HG02884 (cell line): ENCODE measurements at regions not wholly inside any gene's neighbourhood (a gene's known extent, or its start where the extent isn't known, plus 50 kb on each side); places are given as distances from the start of the nearest gene placed in this dataset.
"Not testable (repeated sequence)": the region's sequence is repeated elsewhere in the genome, so short reads cannot be mapped to it uniquely, and the experiment has no call there.

Experiments used
- ATAC-seq: cut with Tn5 transposase; IDR thresholded peaks from one replicate; pipeline ENCODE4 v1.9.1; 2021; ENCODE audit warnings: mild to moderate bottlenecking, moderate library complexity; ENCODE audit not compliant: unreplicated experiment

GRCh38 chr6:102832021-102832420 lies 1438.5 kb downstream of the GRIK2 start:
- ATAC-seq = no peak

GRCh38 chr6:102820098-102820497 lies 1426.6 kb downstream of the GRIK2 start:
- no peak for ATAC-seq

GRCh38 chr6:102815207-102815606 lies 1421.7 kb downstream of the GRIK2 start:
- ATAC-seq = no peak

GRCh38 chr6:102813489-102814275 lies 1420.2 kb downstream of the GRIK2 start:
- ATAC-seq = no peak

GRCh38 chr6:102812242-102812641 lies 1418.7 kb downstream of the GRIK2 start:
- no peak for ATAC-seq

- ATAC-seq = not testable (repeated sequence)
These were observed 1415.5 kb downstream of the GRIK2 start for GRCh38 chr6:102808944-102809505.

GRCh38 chr6:102799051-102799450 lies 1405.5 kb downstream of the GRIK2 start:
- no peak for ATAC-seq

GRCh38 chr6:102798636-102799035 lies 1405.1 kb downstream of the GRIK2 start:
- ATAC-seq = no peak

GRCh38 chr6:102793752-102794151 lies 1400.2 kb downstream of the GRIK2 start:
- no peak for ATAC-seq

- no peak for ATAC-seq
These were observed 1380.8 kb downstream of the GRIK2 start for GRCh38 chr6:102774326-102774725.

- no peak for ATAC-seq
These were observed 1380.1 kb downstream of the GRIK2 start for GRCh38 chr6:102773636-102774035.

- no peak for ATAC-seq
These were observed 1373.5 kb downstream of the GRIK2 start for GRCh38 chr6:102766963-102767362.

- no peak for ATAC-seq
These were observed 1370.8 kb downstream of the GRIK2 start for GRCh38 chr6:102764317-102764716.

- ATAC-seq = no peak
These were observed 1370.4 kb downstream of the GRIK2 start for GRCh38 chr6:102763891-102764290.

GRCh38 chr6:102761872-102762271 lies 1368.4 kb downstream of the GRIK2 start:
- no peak for ATAC-seq

GRCh38 chr6:102759415-102759814 lies 1365.9 kb downstream of the GRIK2 start:
- ATAC-seq = no peak

- not testable (repeated sequence) for ATAC-seq
These were observed 1365.0 kb downstream of the GRIK2 start for GRCh38 chr6:102758536-102758935.

- ATAC-seq = no peak
These were observed 1355.9 kb downstream of the GRIK2 start for GRCh38 chr6:102749210-102749971.

GRCh38 chr6:102746941-102747340 lies 1353.4 kb downstream of the GRIK2 start:
- no peak for ATAC-seq

- no peak for ATAC-seq
These were observed 1349.3 kb downstream of the GRIK2 start for GRCh38 chr6:102742754-102743356.

- ATAC-seq = no peak
These were observed 1348.5 kb downstream of the GRIK2 start for GRCh38 chr6:102742028-102742427.
